Body of pancreas (tissue), 4 donors: ENCODE measurements at regions not wholly inside any gene's neighbourhood (a gene's known extent, or its start where the extent isn't known, plus 50 kb on each side); places are given as distances from the start of the nearest gene placed in this dataset.
A peak's percentile ranks its signal among the peaks of the same experiment; 100 is the strongest.
"Not testable (repeated sequence)": the region's sequence is repeated elsewhere in the genome, so short reads cannot be mapped to it uniquely, and the experiment has no call there.

Source experiments
- ATAC-seq: fragments of 150-250 bp; one replicate; pipeline ENCODE4 v1.9.1; 2016
- DNase-seq, 4 donors: peaks; one replicate each; pipeline ENCODE4 v3.0.0-alpha.2; 2019
- H3K27ac ChIP-seq, 4 donors: fragments of 200-600 bp; sonication (generic); 1 replicate in 3 of 4; 2 replicates in 1 of 4; pipeline versions ENCODE4 v1.5.1 to v1.6.1; 2016 to 2019; ENCODE audit warnings: mild to moderate bottlenecking in 1 of 4, mixed read lengths in 1 of 4, moderate library complexity in 1 of 4
- H3K27me3 ChIP-seq, 2 donors: fragments of 200-600 bp; sonication (generic); one replicate each; pipeline ENCODE4 v1.6.0; 2016; ENCODE audit warnings: mild to moderate bottlenecking in 1 of 2
- H3K36me3 ChIP-seq, 2 donors: fragments of 200-600 bp; sonication (generic); replicated peaks in 1 of 2; 2 replicates each; pipeline ENCODE4 v1.5.1; 2016; ENCODE audit warnings: low read depth in 2 of 2; ENCODE audit not compliant: insufficient read depth in 1 of 2
- H3K4me1 ChIP-seq: fragments of 200-600 bp; sonication (generic); one replicate; pipeline ENCODE4 v1.6.0; 2016
- H3K4me3 ChIP-seq, 2 donors: fragments of 200-600 bp; sonication (generic); 1 replicate in 1 of 2; 2 replicates in 1 of 2; pipeline ENCODE4 v1.5.1; 2016 to 2019
- H3K9me3 ChIP-seq, 3 donors: fragments of 200-600 bp; sonication (generic); 1 replicate in 2 of 3; 2 replicates in 1 of 3; pipeline ENCODE4 v1.5.1; 2016
- CTCF ChIP-seq, 7 experiments: fragments of 450-650 bp in 4 of 7; fragments of 200-600 bp in 3 of 7; sonication (generic) in 3 of 7; IDR thresholded peaks; one replicate each; pipeline ENCODE4 v1.5.1; 2016 to 2019; ENCODE audit warnings: antibody characterized with exemption in 7 of 7
- POLR2A ChIP-seq, 3 donors: fragments of 450-650 bp; IDR thresholded peaks; one replicate each; pipeline ENCODE4 v1.6.1; 2016; ENCODE audit warnings: antibody characterized with exemption in 3 of 3, mild to moderate bottlenecking in 2 of 3
- WGBS, 2 donors: methylation state at CpG; one replicate each; pipeline ENCODE4 v1.1.5; 2017; 5-methylcytosine and 5-hydroxymethylcytosine counted together
- intact Hi-C: fragments of 100-400 bp; cut with DNase I; formaldehyde crosslinking; loops from one replicate; pipeline ENCODE4 v1.15.1; 2023

GRCh38 chr7:81488210-81488609, 281.6 kb downstream of the HGF start:
- Histone ChIP-seq H3K27me3 (no peaks in the 10 kb centered on the region), H3K27ac (no peak overlapping the region), H3K4me3 (no peak overlapping the region), H3K36me3 (no peaks in the 10 kb centered on the region), H3K4me1 (no peaks in the 10 kb centered on the region), H3K9me3 (no peaks in the 10 kb centered on the region)
- 62 to 75% methylated on average over 2 of the region's 2 CpGs for WGBS, 2 donors
- DNase-seq (no peak), ATAC-seq (no peak)
- no peak for TF ChIP-seq CTCF (IDR thresholded peaks at IDR 0.05)
- no peak for TF ChIP-seq POLR2A (IDR thresholded peaks at IDR 0.05)
- intact Hi-C loops = no loop called here

- intact Hi-C loops = no loop called here
Observed at GRCh38 chr7:81487516-81487915, 282.3 kb downstream of the HGF start.

GRCh38 chr7:81484261-81484660, 285.6 kb downstream of the HGF start:
- intact Hi-C loops = no loop called here
- Histone ChIP-seq H3K4me1 (no peaks in the 10 kb centered on the region), H3K27ac (no peak overlapping the region), H3K4me3 (no peak overlapping the region), H3K36me3 (no peaks in the 10 kb centered on the region), H3K27me3 (no peaks in the 10 kb centered on the region), H3K9me3 (no peaks in the 10 kb centered on the region)
- DNase-seq (peak in 3 of 4 donors; percentile 23 to 51 (median 38)), ATAC-seq (peak; percentile 67)
- 30 to 32% methylated on average over 3 of the region's 3 CpGs for WGBS, 2 donors
- TF ChIP-seq POLR2A (IDR thresholded peaks at IDR 0.05) (no peak), CTCF (IDR thresholded peaks at IDR 0.05) (no peak)

More at GRCh38 chr7:81487516-81487915, 282.3 kb downstream of the HGF start:
- Histone ChIP-seq H3K4me1 (no peaks in the 10 kb centered on the region), H3K9me3 (no peaks in the 10 kb centered on the region), H3K27ac (no peak overlapping the region), H3K4me3 (no peak overlapping the region), H3K27me3 (no peaks in the 10 kb centered on the region), H3K36me3 (no peaks in the 10 kb centered on the region)
- ATAC-seq (no peak), DNase-seq (no peak)
- 44 to 61% methylated on average over 6 of the region's 6 CpGs for WGBS, 2 donors
- TF ChIP-seq POLR2A (IDR thresholded peaks at IDR 0.05) (no peak), CTCF (IDR thresholded peaks at IDR 0.05) (no peak)

GRCh38 chr7:81482600-81483186, 287.2 kb downstream of the HGF start:
- no peak for ATAC-seq
- Histone ChIP-seq H3K27me3 (no peaks in the 10 kb centered on the region), H3K27ac (no peak overlapping the region), H3K4me3 (no peak overlapping the region), H3K4me1 (peaks cover 8% of the 10 kb centered on the region), H3K36me3 (no peaks in the 10 kb centered on the region), H3K9me3 (no peaks in the 10 kb centered on the region)
- TF ChIP-seq POLR2A (IDR thresholded peaks at IDR 0.05) (no peak), CTCF (IDR thresholded peaks at IDR 0.05) (peak; percentile 37 to 64 (median 56))
- intact Hi-C loops = no loop called here
- DNase-seq = no peak
- WGBS, 2 donors = 0 to 6% methylated on average over 2 of the region's 2 CpGs

GRCh38 chr7:81478664-81479063, 291.2 kb downstream of the HGF start:
- TF ChIP-seq CTCF (IDR thresholded peaks at IDR 0.05) (peak in 1 of 7 experiments; percentile 5), POLR2A (IDR thresholded peaks at IDR 0.05) (peak; percentile 10 to 23 (median 19))
- Histone ChIP-seq H3K27ac (peak overlapping the region; percentile 28 to 45 (median 38)), H3K9me3 (no peaks in the 10 kb centered on the region), H3K4me1 (peaks cover 8% of the 10 kb centered on the region), H3K36me3 (no peaks in the 10 kb centered on the region), H3K4me3 (no peak overlapping the region), H3K27me3 (no peaks in the 10 kb centered on the region)
- ATAC-seq (peak; percentile 82), DNase-seq (peak; percentile 69 to 90 (median 84))
- intact Hi-C loops = no loop called here
- 20 to 34% methylated on average over 1 to 5 of the region's 5 CpGs for WGBS, 2 donors

- H3K27ac ChIP-seq = peak overlapping the region; percentile 28 to 45 (median 38)
- 85 to 92% methylated on average over 3 of the region's 3 CpGs for WGBS, 2 donors
- H3K4me1 ChIP-seq, H3K27me3 ChIP-seq, H3K9me3 ChIP-seq, intact Hi-C loops, DNase-seq, H3K36me3 ChIP-seq, H3K4me3 ChIP-seq: not testable (repeated sequence)
- ATAC-seq = peak; percentile 4
Observed at GRCh38 chr7:81478201-81478600, 291.6 kb downstream of the HGF start.
